ENCODE measurements at regions not wholly inside any gene's neighbourhood (a gene's known extent, or its start where the extent isn't known, plus 50 kb on each side); places are given as distances from the start of the nearest gene placed in this dataset.

- TF ChIP-seq CTCF (IDR thresholded peaks at IDR 0.05; ENCODE audit: extremely low read depth, missing control alignments): no peak
- no peak for DNase-seq (ENCODE audit: low spot score)
Measured at GRCh38 chr22:34070531-34070930, 150.3 kb upstream of the LARGE1 start.

- TF ChIP-seq CTCF (IDR thresholded peaks at IDR 0.05; ENCODE audit: extremely low read depth, missing control alignments): no peak
- DNase-seq (ENCODE audit: low spot score): no peak
Measured at GRCh38 chr22:34072585-34072984, 152.3 kb upstream of the LARGE1 start.

GRCh38 chr22:34080433-34080832 lies 160.2 kb upstream of the LARGE1 start:
- DNase-seq (ENCODE audit: low spot score): no peak
- no peak for TF ChIP-seq CTCF (IDR thresholded peaks at IDR 0.05; ENCODE audit: extremely low read depth, missing control alignments)

GRCh38 chr22:34096770-34097169 lies 176.5 kb upstream of the LARGE1 start:
- TF ChIP-seq CTCF (IDR thresholded peaks at IDR 0.05; ENCODE audit: extremely low read depth, missing control alignments): no peak
- DNase-seq (ENCODE audit: low spot score): no peak

- no peak for DNase-seq (ENCODE audit: low spot score)
- TF ChIP-seq CTCF (IDR thresholded peaks at IDR 0.05; ENCODE audit: extremely low read depth, missing control alignments): no peak
Measured at GRCh38 chr22:34099278-34099677, 179.0 kb upstream of the LARGE1 start.

GRCh38 chr22:34102633-34103032 lies 182.4 kb upstream of the LARGE1 start:
- DNase-seq (ENCODE audit: low spot score): no peak
- no peak for TF ChIP-seq CTCF (IDR thresholded peaks at IDR 0.05; ENCODE audit: extremely low read depth, missing control alignments)

GRCh38 chr22:34105461-34106062 lies 185.3 kb upstream of the LARGE1 start:
- TF ChIP-seq CTCF (IDR thresholded peaks at IDR 0.05; ENCODE audit: extremely low read depth, missing control alignments): no peak

More at GRCh38 chr22:34105461-34106062, 185.3 kb upstream of the LARGE1 start:
- DNase-seq (ENCODE audit: low spot score): peak; percentile 25

Measured in GM20000 (cell line).